ENCODE measurements at regions not wholly inside any gene's neighbourhood (a gene's known extent, or its start where the extent isn't known, plus 50 kb on each side); places are given as distances from the start of the nearest gene placed in this dataset.

- POLR2A ChIA-PET = no interaction called here
- Histone ChIP-seq H2AFZ (ENCODE audit: low read depth, low read length, poor library complexity, severe bottlenecking) (no peak overlapping the region), H3K9me2 (ENCODE audit: insufficient read depth) (no peaks in the 10 kb centered on the region), H3K27ac (ENCODE audit: low read depth, low read length) (no peak overlapping the region), H4K20me1 (ENCODE audit: insufficient read depth) (no peaks in the 10 kb centered on the region), H3K9ac (ENCODE audit: low read length) (no peak overlapping the region), H3K4me2 (ENCODE audit: low read length) (no peak overlapping the region), H3K27me3 (ENCODE audit: insufficient read depth, low read length) (no peaks in the 10 kb centered on the region), H3K4me1 (ENCODE audit: control insufficient read depth in 1 of 2, insufficient read depth in 2 of 2, low read length in 2 of 2) (no peaks in the 10 kb centered on the region), H3K79me2 (ENCODE audit: insufficient read depth, low read length) (no peaks in the 10 kb centered on the region), H3K4me3 (replicated peaks in 1 of 2; ENCODE audit: low read depth in 1 of 2, low read length in 2 of 2) (no peak overlapping the region), H3K36me3 (ENCODE audit: control insufficient read depth in 1 of 2, insufficient read depth in 2 of 2, low read length in 2 of 2) (no peaks in the 10 kb centered on the region), H3K9me3 (ENCODE audit: control insufficient read depth in 1 of 2, insufficient read depth in 1 of 2, low read depth in 1 of 2, low read length in 2 of 2) (no peaks in the 10 kb centered on the region)
- ATAC-seq (no peak), DNase-seq (ENCODE audit: low read depth, low spot score) (no peak)
- RAD21 ChIA-PET (ENCODE audit: low non-redundant PET in 1 of 2, low total read pairs in 2 of 2, uncharacterized antibody in 2 of 2, unreplicated experiment in 2 of 2) = interaction anchor here in 1 of 2 experiments (0.7 kb wide), 1 partner anchor 34 kb away, joined by 3 read pairs; no protein-coding TSS in a partner anchor
- intact Hi-C loops (cut with micrococcal nuclease) = no loop called here
- CTCF ChIA-PET = interaction anchor here (2.0 kb wide), 1 partner anchor 13 kb away, joined by 7 read pairs; no protein-coding TSS in a partner anchor
- TF ChIP-seq ZFX (IDR thresholded peaks at IDR 0.05) (no peak), ZNF274 (IDR thresholded peaks at IDR 0.05; ENCODE audit: low read depth, low read length) (no peak), ELF1 (IDR thresholded peaks at IDR 0.05; ENCODE audit: borderline replicate concordance, low read depth) (no peak), CBX3 (IDR thresholded peaks at IDR 0.05; ENCODE audit: low read depth) (no peak), POLR2AphosphoS5 (IDR thresholded peaks at IDR 0.05; ENCODE audit: low read depth, low read length) (no peak), SIN3A (IDR thresholded peaks at IDR 0.05; ENCODE audit: low read depth) (no peak), JUND (IDR thresholded peaks at IDR 0.05) (no peak), ATF3 (IDR thresholded peaks at IDR 0.05) (no peak), REST (IDR thresholded peaks at IDR 0.05; ENCODE audit: low read depth) (no peak), ZBTB33 (IDR thresholded peaks at IDR 0.05; ENCODE audit: extremely low read depth, insufficient replicate concordance, low read length) (no peak), EGR1 (IDR thresholded peaks at IDR 0.05; ENCODE audit: low read depth) (no peak), TCF7L2 (IDR thresholded peaks at IDR 0.05; ENCODE audit: borderline replicate concordance, extremely low read depth, insufficient read depth, insufficient read length) (no peak), YY1 (IDR thresholded peaks at IDR 0.05; ENCODE audit: extremely low read depth, insufficient replicate concordance, low read depth, low read length) (no peak), CEBPB (IDR thresholded peaks at IDR 0.05; ENCODE audit: low read depth) (no peak), SP1 (IDR thresholded peaks at IDR 0.05; ENCODE audit: low read depth) (no peak), FOSL1 (IDR thresholded peaks at IDR 0.05; ENCODE audit: low read depth) (no peak), EZH2phosphoT487 (IDR thresholded peaks at IDR 0.05; ENCODE audit: borderline replicate concordance) (no peak)
- BruUV-seq (replicated peaks) = no TSS peak
Measured at GRCh38 chr3:193767353-193768069, 174.5 kb downstream of the OPA1 start.
